ENCODE measurements at regions not wholly inside any gene's neighbourhood (a gene's known extent, or its start where the extent isn't known, plus 50 kb on each side); places are given as distances from the start of the nearest gene placed in this dataset.

DNA sequence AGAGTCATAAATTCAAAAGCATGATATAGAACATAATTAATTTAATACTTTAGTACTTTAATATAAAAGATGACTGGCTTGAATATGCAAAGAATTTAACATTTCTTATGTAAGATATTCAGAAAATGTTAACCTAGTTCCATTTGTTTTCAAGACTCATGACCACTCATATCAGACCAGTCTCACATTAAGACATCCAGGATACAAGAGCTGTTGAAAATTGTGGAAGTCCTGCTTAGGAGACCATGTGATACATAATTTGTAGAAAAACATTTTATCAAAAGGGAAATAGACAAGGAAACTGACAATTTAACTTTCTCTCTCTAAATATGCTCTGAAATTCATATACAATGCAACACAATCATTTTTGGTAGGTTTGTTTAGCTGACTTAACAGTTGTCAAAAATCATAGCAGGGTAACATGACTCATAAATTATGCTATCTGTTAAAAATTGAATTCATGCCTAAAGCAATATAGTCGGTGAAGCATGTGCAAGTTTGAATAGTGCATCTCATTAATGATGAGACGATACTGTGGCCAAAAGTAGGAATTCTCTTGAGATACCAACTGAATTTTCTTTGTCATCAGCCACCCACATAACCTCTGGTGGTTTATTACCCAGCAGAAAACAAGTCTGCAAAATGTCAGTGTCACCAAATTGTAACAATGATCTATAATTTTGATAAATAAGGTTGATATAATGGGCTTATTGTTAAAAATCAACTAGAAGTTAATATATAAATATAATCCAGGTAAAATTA is 211.4 kb downstream of the GASK1B start:
- Histone ChIP-seq H3K36me3 (no peaks in the 10 kb centered on the region), H3K4me1 (no peaks in the 10 kb centered on the region), H3K4me3 (no peak overlapping the region), H3K27me3 (no peaks in the 10 kb centered on the region), H3K27ac (no peak overlapping the region), H3K9me3 (no peaks in the 10 kb centered on the region)
- 75 to 76% methylated on average over 2 of the region's 2 CpGs for WGBS, 2 donors
- ATAC-seq (ENCODE audit: low FRiP score in 2 of 2) = no peak
- no peak for DNase-seq
- TF ChIP-seq POLR2A (IDR thresholded peaks at IDR 0.05) (no peak), POLR2AphosphoS5 (IDR thresholded peaks at IDR 0.05) (no peak), EP300 (IDR thresholded peaks at IDR 0.05) (no peak)
- TF ChIP-seq, protein P1, sequence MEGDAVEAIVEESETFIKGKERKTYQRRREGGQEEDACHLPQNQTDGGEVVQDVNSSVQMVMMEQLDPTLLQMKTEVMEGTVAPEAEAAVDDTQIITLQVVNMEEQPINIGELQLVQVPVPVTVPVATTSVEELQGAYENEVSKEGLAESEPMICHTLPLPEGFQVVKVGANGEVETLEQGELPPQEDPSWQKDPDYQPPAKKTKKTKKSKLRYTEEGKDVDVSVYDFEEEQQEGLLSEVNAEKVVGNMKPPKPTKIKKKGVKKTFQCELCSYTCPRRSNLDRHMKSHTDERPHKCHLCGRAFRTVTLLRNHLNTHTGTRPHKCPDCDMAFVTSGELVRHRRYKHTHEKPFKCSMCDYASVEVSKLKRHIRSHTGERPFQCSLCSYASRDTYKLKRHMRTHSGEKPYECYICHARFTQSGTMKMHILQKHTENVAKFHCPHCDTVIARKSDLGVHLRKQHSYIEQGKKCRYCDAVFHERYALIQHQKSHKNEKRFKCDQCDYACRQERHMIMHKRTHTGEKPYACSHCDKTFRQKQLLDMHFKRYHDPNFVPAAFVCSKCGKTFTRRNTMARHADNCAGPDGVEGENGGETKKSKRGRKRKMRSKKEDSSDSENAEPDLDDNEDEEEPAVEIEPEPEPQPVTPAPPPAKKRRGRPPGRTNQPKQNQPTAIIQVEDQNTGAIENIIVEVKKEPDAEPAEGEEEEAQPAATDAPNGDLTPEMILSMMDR (IDR thresholded peaks at IDR 0.05) = no peak

DNA sequence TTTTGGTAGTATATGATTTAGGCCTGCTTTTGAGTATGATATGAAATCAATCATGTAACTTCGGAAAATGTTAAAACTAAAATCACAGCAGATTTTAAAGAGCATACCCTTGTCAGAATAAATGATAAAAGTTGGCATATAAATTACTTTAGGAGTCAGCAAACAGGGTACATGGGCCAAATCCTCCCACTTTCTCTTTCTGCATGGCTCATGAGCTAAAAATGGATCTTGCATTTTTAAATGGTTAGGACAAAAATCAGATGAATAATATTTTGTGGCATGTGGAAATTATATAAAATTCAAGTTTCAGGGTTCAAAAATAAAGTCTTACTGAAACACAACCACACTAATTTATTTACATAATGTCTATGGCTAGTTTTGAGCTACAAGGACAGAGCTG is 214.9 kb downstream of the GASK1B start:
- TF ChIP-seq POLR2AphosphoS5 (IDR thresholded peaks at IDR 0.05) (no peak), POLR2A (IDR thresholded peaks at IDR 0.05) (no peak), EP300 (IDR thresholded peaks at IDR 0.05) (no peak)
- TF ChIP-seq, protein P1 (IDR thresholded peaks at IDR 0.05) = no peak
- no peak for ATAC-seq (ENCODE audit: low FRiP score in 2 of 2)
- Histone ChIP-seq H3K4me1 (no peaks in the 10 kb centered on the region), H3K27me3 (no peaks in the 10 kb centered on the region), H3K36me3 (no peaks in the 10 kb centered on the region), H3K9me3 (no peaks in the 10 kb centered on the region), H3K27ac (no peak overlapping the region), H3K4me3 (no peak overlapping the region)
- DNase-seq = no peak
- WGBS, 2 donors = 78 to 93% methylated on average over 1 of the region's 1 CpG

DNA sequence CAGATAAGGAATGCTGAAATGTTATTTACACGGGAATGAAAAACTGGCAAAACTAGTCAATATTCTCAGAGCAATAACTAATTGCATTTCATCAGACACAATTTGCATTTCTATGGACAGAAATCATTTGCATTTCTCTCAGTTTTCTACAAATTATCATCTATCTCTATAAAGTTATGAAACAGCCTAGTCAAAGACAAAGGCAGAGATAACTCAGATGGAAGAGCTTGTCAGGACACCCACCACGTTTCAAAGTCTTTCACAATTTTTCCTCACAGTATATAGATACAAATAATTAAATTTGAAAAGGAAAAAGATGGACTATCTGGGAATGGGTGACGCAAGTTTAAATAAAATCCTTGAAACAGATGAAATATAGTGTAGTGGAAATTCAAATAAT is 230.8 kb downstream of the GASK1B start:
- no peak for TF ChIP-seq POLR2A (IDR thresholded peaks at IDR 0.05)
- TF ChIP-seq, protein P1 (IDR thresholded peaks at IDR 0.05) = no peak
- TF ChIP-seq EP300 (IDR thresholded peaks at IDR 0.05) = no peak
- no peak for TF ChIP-seq POLR2AphosphoS5 (IDR thresholded peaks at IDR 0.05)
- 43 to 55% methylated on average over 3 of the region's 3 CpGs for WGBS, 2 donors
- no peak for ATAC-seq (ENCODE audit: low FRiP score in 2 of 2)
- Histone ChIP-seq H3K4me3 (no peak overlapping the region), H3K36me3 (no peaks in the 10 kb centered on the region), H3K27ac (no peak overlapping the region), H3K4me1 (no peaks in the 10 kb centered on the region), H3K27me3 (no peaks in the 10 kb centered on the region), H3K9me3 (no peaks in the 10 kb centered on the region)
- no peak for DNase-seq

DNA sequence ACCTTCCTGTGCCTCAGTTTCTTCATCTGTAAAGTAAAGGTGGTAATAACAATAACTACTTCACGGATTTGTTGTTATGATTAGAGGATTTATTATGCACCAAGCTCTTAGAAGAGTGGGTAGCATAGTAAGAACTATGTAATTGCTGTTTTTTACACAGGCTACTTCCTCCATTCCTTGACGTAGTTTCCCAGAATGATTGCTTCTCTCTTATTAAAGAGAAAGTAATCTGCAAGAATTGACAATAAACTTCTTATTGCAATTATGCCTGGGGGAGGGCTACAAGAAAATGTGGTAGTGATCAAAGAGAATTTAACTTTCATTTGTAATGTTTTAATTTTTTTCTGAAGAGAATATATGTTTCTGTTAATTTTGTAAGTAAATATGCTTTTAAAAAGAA is 238.7 kb downstream of the GASK1B start:
- 26 to 37% methylated on average over 2 of the region's 2 CpGs for WGBS, 2 donors
- no peak for DNase-seq
- Histone ChIP-seq H3K4me3 (no peak overlapping the region), H3K27ac (no peak overlapping the region), H3K27me3 (no peaks in the 10 kb centered on the region), H3K4me1 (no peaks in the 10 kb centered on the region), H3K9me3 (no peaks in the 10 kb centered on the region), H3K36me3 (no peaks in the 10 kb centered on the region)
- TF ChIP-seq EP300 (IDR thresholded peaks at IDR 0.05) = no peak
- TF ChIP-seq POLR2A (IDR thresholded peaks at IDR 0.05) = no peak
- TF ChIP-seq, protein P1 (IDR thresholded peaks at IDR 0.05) = no peak
- no peak for TF ChIP-seq POLR2AphosphoS5 (IDR thresholded peaks at IDR 0.05)
- ATAC-seq (ENCODE audit: low FRiP score in 2 of 2) = no peak

DNA sequence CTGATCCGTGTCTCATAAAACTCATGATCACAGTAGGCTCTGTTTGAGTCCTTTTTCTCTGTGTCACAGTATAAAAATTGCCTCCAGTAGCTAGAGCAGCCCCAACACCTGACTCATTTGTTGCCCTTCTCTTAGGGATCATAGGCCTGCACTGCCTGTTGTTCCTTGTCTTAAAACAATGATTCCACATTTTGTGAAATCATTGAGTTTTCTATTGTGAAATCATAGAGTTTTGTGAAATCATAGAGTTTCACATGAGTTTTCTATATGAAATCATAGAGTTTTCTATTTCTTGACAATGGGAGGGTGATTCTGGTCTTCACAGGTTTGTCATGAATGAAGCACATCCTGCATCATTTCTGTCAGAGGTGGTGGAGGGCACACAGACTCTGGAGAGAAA is 239.9 kb downstream of the GASK1B start:
- DNase-seq (no peak), ATAC-seq (ENCODE audit: low FRiP score in 2 of 2) (no peak)
- Histone ChIP-seq H3K9me3 (no peaks in the 10 kb centered on the region), H3K27ac (no peak overlapping the region), H3K27me3 (no peaks in the 10 kb centered on the region), H3K36me3 (no peaks in the 10 kb centered on the region), H3K4me1 (no peaks in the 10 kb centered on the region), H3K4me3 (no peak overlapping the region)
- no peak for TF ChIP-seq POLR2AphosphoS5 (IDR thresholded peaks at IDR 0.05)
- WGBS, 2 donors = 94 to 95% methylated on average over 1 of the region's 1 CpG

Measured in upper lobe of left lung (tissue), 6 donors.